HG03378 (cell line): ENCODE measurements at regions not wholly inside any gene's neighbourhood (a gene's known extent, or its start where the extent isn't known, plus 50 kb on each side); places are given as distances from the start of the nearest gene placed in this dataset.
A peak's percentile ranks its signal among the peaks of the same experiment; 100 is the strongest.
"Not testable (repeated sequence)": the region's sequence is repeated elsewhere in the genome, so short reads cannot be mapped to it uniquely, and the experiment has no call there.

Experiments
- ATAC-seq: cut with Tn5 transposase; IDR thresholded peaks from one replicate; pipeline ENCODE4 v1.9.1; 2021; ENCODE audit warnings: mild to moderate bottlenecking, moderate library complexity; ENCODE audit not compliant: unreplicated experiment

DNA sequence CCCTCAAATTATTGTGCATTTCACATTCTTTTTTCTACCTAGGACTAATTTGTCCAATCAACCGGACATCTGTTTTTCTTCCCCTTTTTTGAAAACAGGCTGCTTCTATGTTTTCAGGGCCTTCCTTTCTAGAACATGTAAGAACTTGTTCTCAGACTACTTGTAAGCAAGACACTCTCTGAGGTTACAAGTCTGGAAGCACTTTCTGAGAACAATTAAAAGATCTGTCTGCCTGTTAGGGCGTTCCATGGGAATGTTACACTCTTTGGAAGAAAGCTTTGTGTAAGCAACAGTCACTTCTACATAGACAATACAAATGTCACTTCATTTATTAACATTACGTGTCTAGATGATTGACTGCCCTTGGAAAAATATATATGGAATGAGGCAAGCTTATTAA lies 50.9 kb upstream of the HSPB3 start:
- ATAC-seq: no peak

- no peak for ATAC-seq
Measured at GRCh38 chr5:54403885-54404416, 51.5 kb upstream of the HSPB3 start.

DNA sequence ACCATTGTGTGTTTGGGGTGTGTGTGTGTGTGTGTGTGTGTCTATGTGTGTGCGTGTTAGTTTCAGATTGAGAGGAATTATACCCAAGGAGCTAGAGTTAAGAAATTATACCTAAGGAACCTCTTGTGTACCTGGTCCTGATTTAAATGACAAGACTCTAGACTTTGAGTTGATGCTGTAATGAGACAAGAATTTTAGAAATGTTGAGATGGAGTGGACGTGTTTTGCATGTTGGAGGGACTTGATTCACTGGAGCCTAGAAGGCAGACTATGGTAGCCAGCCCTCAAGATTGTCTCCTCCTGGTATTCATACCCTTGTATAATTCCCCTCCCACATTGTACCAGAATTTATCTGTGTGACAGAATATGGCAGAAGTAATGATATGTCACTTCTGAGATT lies 52.4 kb upstream of the HSPB3 start:
- ATAC-seq: no peak

DNA sequence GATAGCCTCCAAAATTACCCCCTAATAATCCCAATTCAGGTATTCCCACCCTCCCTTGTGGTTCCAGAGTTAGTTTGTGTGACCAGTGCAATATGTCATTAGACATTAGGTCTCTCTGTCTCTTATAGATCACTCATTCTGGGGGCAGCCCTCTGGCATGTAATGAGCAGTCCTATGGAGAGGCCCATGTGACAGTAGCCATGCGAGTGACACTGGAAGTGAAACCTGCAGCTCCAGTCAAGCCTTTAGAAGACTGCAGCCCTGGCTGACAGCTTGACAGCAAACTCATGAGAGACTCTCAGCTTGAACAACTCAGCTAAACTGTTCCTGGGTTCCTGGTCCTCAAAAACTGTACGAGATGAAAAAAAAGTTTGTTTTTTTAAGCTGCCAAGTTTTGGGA lies 54.0 kb upstream of the HSPB3 start:
- ATAC-seq: peak; percentile 90

DNA sequence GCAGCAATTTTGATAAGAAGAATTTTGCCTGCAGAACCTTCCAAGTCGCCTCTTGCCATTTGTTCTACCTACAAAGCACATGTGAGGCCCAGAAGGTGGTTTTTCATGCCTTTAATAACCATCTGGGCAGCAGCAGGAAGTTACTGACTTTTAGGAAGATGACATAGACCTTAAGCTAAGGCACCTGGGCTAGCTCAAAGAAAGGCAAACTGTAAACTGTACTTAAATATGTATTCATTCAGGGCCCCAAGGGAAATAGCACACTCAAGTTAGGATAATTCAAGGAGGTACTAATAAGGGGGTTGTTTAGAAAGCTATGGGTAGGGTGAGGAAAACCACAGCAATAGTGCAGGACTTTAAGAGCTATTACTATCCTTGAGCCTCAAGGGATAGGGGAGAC lies 57.3 kb upstream of the HSPB3 start:
- ATAC-seq: no peak

DNA sequence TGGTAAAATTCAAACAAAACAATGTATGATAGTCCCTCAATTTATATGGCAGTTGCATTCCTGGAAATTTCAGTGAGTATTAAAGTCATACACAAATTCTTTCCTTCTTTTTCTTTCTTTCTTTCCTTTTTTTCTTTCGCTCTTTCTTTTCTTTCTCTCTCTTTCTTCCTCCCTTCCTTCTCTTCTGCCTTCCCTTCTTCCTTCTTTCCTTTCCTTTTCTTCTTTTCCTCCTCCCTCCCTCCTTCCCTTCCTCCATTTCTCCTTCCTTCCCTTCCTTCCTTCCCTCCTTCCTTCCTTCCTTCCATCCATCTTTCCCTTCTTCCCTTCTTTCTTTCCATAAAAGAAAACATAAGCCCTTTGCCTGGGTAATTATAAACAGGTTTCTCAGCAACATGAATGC lies 58.1 kb upstream of the HSPB3 start:
- no peak for ATAC-seq

GRCh38 chr5:54393007-54393406 lies 62.5 kb upstream of the HSPB3 start:
- not testable (repeated sequence) for ATAC-seq

DNA sequence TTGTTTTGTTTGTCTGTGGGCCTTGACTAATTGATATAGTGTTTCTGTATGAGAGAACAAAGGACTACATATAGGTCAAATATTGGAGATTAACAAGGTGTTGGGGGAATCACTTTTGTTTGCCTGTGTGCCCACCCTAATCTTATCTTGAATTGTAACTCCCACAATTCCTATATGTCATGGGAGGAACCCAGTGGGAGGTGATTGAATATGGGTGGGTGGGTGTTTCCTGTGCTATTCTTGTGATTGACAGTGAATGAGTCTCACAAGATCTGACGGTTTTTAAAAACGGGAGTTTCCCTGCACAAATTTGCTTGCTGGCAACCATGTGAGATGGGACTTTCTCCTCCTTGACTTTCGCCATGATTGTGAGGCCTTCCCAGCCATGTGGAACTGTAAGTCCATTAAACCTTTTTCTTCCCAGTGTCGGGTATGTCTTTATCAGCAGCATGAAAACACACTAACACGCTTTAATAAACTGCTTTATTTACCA lies 64.9 kb upstream of the HSPB3 start:
- no peak for ATAC-seq

GRCh38 chr5:54390015-54390414 lies 65.5 kb upstream of the HSPB3 start:
- no peak for ATAC-seq

DNA sequence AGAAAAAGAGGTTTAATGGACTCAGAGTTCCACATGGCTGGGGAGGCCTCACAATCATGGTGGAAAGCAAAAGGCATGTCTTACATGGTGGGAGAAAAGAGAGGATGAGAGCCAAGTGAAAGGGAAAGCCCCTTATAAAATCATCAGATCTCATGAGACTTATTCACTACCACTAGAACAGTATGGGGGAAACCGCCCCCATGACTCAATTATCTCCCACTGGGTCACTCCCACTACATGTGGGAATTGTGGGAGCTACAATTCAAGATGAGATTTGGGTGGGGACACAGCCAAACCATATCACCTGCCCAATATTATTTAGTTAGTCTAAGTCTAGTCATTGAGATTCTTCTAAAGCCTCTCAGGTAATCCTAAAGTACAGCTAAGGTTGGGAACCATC lies 66.1 kb upstream of the HSPB3 start:
- not testable (repeated sequence) for ATAC-seq

DNA sequence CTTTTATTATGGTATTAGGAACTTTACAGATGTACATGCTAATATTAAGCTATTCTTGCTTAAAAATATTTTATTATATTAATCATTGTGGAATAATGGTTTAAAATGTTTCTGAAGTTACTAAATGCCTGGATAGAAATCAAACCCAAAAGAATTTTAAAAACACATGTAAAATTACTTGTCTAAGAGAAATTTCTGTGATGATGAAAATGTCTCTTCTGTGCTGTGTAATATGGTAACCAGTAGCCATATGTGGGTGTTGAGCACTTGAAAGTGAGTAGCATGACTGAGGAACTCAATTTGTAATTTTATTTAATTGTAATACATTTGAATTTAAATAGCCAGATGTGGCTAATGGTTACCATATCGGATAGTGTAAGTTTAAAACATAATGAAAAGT lies 66.7 kb upstream of the HSPB3 start:
- ATAC-seq: no peak

GRCh38 chr5:54388409-54388808 lies 67.1 kb upstream of the HSPB3 start:
- no peak for ATAC-seq

DNA sequence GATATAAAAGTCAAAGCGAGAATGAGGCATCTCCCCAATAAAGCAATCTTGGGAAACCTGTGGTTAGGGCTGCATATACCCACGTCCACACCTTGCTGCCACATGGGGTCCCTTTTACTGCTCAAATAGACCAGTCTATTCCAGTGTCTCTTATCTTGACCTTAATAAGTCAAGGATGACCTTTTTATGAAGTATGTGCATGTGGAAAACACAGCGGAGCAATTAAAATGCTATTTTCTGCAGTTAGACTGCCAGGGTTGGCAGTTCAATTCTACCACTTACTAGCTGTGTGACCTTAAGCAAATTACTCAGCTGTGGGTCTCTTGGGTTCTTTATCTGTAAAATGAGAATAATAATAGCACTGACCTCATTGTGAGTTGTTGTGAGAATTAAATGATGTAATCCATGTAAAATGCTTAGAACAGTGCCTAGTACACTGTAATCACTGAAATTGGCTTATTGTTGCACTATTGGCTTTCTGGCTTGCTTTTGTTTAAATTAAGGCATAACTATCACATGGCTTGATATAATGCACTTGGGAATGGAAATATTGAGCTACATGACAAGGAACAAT lies 67.8 kb upstream of the HSPB3 start:
- ATAC-seq: no peak

GRCh38 chr5:54387031-54387430 lies 68.5 kb upstream of the HSPB3 start:
- no peak for ATAC-seq

- no peak for ATAC-seq
Measured at GRCh38 chr5:54385994-54386393, 69.5 kb upstream of the HSPB3 start.

DNA sequence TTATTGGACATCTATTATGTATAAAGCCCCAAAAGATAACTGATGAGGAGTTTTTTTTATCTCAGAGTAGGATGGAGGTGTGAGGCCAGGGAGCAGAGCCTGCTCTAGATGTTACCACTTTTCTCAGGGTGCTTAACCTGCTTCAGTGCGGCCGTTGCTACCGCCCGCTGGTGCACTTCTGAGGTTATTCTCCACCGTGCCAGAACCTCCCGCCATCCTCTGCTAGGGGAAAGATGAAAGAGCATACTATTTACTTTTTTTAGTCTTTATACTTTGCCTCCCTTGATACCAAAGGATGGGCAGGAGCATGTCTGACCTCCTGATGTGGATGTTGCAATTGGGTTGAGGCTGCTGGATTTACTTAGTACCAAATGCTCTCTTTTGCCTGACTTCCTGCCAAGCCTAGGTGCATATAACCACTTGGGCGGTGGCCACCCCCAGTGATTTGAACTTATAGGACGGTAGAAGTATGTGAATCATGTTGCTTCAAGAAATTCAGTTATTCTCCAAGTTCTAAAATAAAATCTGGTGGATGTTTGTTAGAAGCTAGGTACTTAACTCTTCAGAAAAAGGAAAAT lies 71.1 kb upstream of the HSPB3 start:
- no peak for ATAC-seq

DNA sequence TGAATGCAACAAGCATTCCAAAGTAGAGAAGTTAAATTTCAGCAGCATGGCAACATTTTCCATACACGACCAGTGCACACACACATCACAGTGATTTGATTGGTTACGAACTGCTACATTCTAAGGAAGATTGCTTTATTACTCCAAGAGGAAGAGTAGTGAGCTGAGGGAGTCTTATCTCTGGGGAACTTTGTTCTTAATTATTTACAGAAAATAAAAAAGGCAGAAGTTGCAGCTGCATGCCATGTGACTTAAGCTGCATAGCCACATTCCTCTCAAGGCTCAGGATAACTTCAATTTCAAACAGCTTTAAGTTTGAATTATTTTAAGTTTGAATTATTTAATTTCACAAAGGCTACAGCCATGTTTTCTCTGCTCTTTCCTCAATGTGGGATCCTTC lies 71.6 kb upstream of the HSPB3 start:
- no peak for ATAC-seq

GRCh38 chr5:54383225-54383901 lies 72.1 kb upstream of the HSPB3 start:
- no peak for ATAC-seq

DNA sequence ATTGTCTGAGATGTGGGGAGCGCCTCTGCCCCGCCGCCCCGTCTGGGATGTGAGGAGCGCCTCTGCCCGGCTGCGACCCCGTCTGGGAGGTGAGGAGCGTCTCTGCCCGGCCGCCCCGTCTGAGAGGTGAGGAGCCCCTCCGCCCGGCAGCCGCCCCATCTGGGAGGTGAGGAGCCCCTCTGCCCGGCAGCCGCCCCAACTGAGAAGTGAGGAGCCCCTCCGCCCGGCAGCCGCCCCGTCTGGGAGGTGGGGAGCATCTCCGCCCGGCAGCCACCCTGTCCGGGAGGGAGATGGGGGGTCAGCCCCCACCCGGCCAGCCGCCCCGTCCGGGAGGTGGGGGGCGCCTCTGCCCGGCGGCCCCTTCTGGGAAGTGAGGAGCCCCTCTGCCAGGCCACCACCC lies 70.9 kb upstream of the ARL15 start:
- ATAC-seq: not testable (repeated sequence)

DNA sequence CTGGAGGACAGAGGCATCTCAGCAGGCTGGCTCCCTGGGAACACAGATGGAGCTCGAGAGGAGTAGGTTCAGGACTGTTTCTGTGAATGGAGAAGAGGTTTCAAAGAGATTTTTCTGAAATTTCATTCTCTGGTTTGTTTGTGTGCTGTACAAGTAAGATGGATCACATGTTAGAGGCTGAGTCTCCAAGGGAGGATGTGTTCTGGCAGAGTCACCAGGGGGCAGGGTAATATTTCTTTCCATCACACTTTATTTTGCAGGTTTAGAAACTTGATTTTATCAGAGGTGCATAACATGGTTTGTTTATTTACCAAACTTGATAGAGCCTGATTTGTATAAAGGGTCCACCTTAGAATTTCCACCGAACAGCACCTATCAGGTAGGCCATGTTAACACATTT lies 69.2 kb upstream of the ARL15 start:
- no peak for ATAC-seq

DNA sequence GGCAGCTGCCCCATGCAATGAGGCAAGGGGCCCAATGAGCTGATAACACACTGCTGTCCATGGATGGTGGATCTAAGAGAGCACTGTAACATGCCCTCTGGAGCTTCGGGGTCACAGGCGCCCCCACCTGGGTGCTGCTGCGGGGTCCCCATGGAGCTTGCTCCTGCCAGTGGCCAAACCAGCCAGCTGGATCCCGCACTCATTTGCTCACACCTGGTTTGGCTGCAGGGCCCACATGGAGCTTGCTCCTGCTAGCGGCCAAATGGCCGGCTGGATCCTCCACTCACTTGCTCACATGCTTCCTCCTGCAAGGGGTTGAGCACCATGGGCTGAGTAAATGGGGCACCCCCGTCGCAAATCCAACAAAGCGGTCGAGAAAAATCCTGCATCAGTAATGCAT lies 68.3 kb upstream of the ARL15 start:
- no peak for ATAC-seq

GRCh38 chr5:54377339-54377738 lies 67.0 kb upstream of the ARL15 start:
- not testable (repeated sequence) for ATAC-seq
